GM12875 (cell line): ENCODE measurements at regions not wholly inside any gene's neighbourhood (a gene's known extent, or its start where the extent isn't known, plus 50 kb on each side); places are given as distances from the start of the nearest gene placed in this dataset.
"Not testable (repeated sequence)": the region's sequence is repeated elsewhere in the genome, so short reads cannot be mapped to it uniquely, and the experiment has no call there.

Experiments used
- H3K4me3 ChIP-seq: one replicate; pipeline ENCODE4 v1.5.1; 2011; ENCODE audit warnings: low read depth, low read length, control low read depth
- CTCF ChIP-seq: IDR thresholded peaks from 2 replicates; pipeline ENCODE4 v1.5.1; 2011; ENCODE audit warnings: low read depth, mild to moderate bottlenecking, control low read depth, inconsistent platforms, low read length, moderate library complexity, borderline replicate concordance; ENCODE audit not compliant: insufficient read depth

GRCh38 chr9:78441396-78441795, 144.5 kb downstream of the PSAT1 start:
- no peak overlapping the region for H3K4me3 ChIP-seq
- no peak for TF ChIP-seq CTCF

GRCh38 chr9:78441822-78442431, 145.0 kb downstream of the PSAT1 start:
- TF ChIP-seq CTCF, result no peak
- H3K4me3 ChIP-seq, result no peak overlapping the region

DNA sequence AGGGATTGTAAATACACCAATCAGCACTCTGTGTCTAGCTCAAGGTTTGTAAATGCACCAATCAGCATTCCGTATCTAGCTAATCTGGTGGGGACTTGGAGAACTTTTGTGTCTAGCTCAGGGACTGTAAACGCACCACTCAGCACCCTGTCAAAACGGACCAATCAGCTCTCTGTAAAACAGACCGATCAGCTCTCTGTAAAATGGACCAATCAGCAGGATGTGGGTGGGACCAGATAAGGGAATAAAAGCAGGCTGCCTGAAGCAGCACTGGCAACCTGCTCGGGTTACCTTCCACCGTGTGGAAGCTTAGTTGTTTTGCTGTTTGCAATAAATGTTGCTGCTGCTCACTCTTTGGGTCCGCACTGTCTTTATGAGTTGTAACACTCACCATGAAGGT, 145.7 kb downstream of the PSAT1 start:
- H3K4me3 ChIP-seq, result not testable (repeated sequence)

DNA sequence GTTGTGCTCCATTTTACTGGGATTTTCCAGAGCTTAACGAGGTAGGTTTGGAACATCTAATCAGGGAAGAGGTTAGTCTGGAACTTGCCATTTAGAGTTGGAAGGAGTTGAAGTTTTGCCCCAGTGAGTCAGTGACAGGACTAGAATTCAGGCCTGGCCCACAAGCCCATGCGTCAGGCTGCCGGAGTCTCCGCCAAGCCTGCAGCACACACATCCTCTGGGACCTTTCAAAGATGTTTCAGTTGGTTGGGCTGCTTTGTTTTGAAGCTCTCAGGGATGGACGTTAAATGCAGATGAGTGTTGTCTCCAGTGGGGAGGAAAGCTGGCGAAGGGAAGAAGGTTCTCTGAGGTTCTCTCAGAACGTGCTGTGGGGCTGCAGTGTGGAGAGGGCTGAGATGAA, 147.0 kb downstream of the PSAT1 start:
- no peak overlapping the region for H3K4me3 ChIP-seq
- TF ChIP-seq CTCF, result no peak

DNA sequence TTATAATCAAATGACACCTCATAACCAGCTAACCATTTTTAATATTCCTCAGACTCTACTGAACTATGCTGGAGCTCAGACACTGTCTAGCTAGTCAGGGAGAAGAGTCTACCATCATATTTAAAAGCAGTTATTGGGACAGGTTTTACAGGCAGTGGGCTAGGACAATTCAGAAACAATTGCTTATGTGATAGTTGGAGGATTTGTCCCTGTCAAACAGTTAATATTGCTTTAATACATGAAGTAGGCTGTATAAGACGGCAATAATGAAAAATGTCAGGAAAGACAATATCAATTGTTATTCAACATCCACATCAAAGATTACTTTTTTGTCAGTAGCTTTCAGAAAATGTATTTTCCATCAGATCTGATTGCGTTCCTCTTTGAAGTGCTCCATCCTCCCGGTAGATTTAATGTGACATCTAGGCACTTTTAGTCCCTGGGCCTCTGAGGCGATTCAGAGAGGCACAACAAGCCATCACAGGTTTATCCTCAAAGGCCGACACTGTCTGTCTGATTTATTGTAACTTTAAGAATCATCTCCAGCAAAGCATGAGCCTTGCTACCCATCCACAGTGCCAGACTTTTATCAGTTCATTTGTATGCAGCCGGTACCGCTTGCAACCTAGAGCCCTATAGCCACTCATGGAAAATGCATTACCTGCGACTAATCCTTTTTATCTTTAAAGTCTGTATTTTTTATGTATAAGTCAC, 152.2 kb downstream of the PSAT1 start:
- TF ChIP-seq CTCF, result no peak
- H3K4me3 ChIP-seq, result no peak overlapping the region

DNA sequence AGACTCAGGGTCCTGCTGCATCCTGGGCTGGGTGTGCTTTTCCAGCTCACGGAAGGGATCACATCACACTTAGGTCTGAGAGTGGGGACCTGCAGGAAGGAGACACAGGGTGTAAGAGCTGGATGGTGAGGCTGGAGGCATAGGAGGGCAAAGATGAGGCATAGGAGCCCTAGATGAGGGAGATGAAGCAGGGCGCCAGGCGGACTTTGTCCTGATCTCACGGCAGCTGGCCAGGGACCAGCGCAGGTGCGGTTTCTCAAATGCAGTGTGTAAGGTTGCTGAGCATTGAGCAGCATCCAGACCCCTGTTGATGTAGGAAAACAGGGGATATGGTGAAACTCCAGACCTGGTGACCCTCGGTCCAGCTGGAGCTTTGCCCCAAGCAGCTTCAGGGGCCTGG, 156.5 kb downstream of the PSAT1 start:
- H3K4me3 ChIP-seq, result no peak overlapping the region
- TF ChIP-seq CTCF, result no peak

GRCh38 chr9:78462611-78463010, 165.7 kb downstream of the PSAT1 start:
- H3K4me3 ChIP-seq, result no peak overlapping the region
- TF ChIP-seq CTCF, result no peak
